HFFc6 (cell line): ENCODE measurements at regions not wholly inside any gene's neighbourhood (a gene's known extent, or its start where the extent isn't known, plus 50 kb on each side); places are given as distances from the start of the nearest gene placed in this dataset.

Experiments
- DNase-seq: peaks from one replicate; pipeline ENCODE4 v3.0.0-alpha.2; 2018
- H3K27ac Mint-ChIP-seq: 2 replicates; pipeline ENCODE4 v1.8.0; 2020; ENCODE audit warnings: mild to moderate bottlenecking, mixed read lengths
- H3K27me3 Mint-ChIP-seq: 2 replicates; pipeline ENCODE4 v1.8.0; 2021; ENCODE audit warnings: mild to moderate bottlenecking, moderate library complexity, mixed read lengths; ENCODE audit not compliant: insufficient read depth
- H3K36me3 Mint-ChIP-seq: 2 replicates; pipeline ENCODE4 v1.8.0; 2021; ENCODE audit warnings: low read depth, mixed read lengths
- H3K4me1 Mint-ChIP-seq: 2 replicates; pipeline ENCODE4 v1.8.0; 2020; ENCODE audit warnings: low read depth, mixed read lengths
- H3K4me3 Mint-ChIP-seq: 2 replicates; pipeline ENCODE4 v1.8.0; 2020; ENCODE audit warnings: mild to moderate bottlenecking, moderate library complexity, mixed read lengths
- H3K9me3 Mint-ChIP-seq: 2 replicates; pipeline ENCODE4 v1.8.0; 2020; ENCODE audit warnings: mild to moderate bottlenecking, mixed read lengths
- CTCF ChIP-seq: fragments of 200-600 bp; sonication (generic); IDR thresholded peaks from 2 replicates; pipeline ENCODE4 v1.5.0; 2021; ENCODE audit warnings: antibody characterized with exemption, mild to moderate bottlenecking

- TF ChIP-seq CTCF: no peak
- H3K4me3 Mint-ChIP-seq: no peak overlapping the region
- peaks cover 36% of the 10 kb centered on the region for H3K27me3 Mint-ChIP-seq
- H3K4me1 Mint-ChIP-seq: peaks cover 19% of the 10 kb centered on the region
- H3K27ac Mint-ChIP-seq: no peak overlapping the region
- no peaks in the 10 kb centered on the region for H3K36me3 Mint-ChIP-seq
- DNase-seq: no peak
- no peaks in the 10 kb centered on the region for H3K9me3 Mint-ChIP-seq
These were observed 372.1 kb downstream of the RPS24 start for GRCh38 chr10:78405736-78406135.

- TF ChIP-seq CTCF: no peak
- DNase-seq: no peak
- no peak overlapping the region for H3K27ac Mint-ChIP-seq
- no peaks in the 10 kb centered on the region for H3K9me3 Mint-ChIP-seq
- peak overlapping the region; percentile 83 for H3K4me3 Mint-ChIP-seq
- peaks cover 19% of the 10 kb centered on the region for H3K4me1 Mint-ChIP-seq
- no peaks in the 10 kb centered on the region for H3K36me3 Mint-ChIP-seq
- H3K27me3 Mint-ChIP-seq: peaks cover 31% of the 10 kb centered on the region
These were observed 373.0 kb downstream of the RPS24 start for GRCh38 chr10:78406648-78407008.

GRCh38 chr10:78407009-78407711 lies 373.5 kb downstream of the RPS24 start:
- peaks cover 19% of the 10 kb centered on the region for H3K4me1 Mint-ChIP-seq
- peak; percentile 95 for DNase-seq
- H3K36me3 Mint-ChIP-seq: no peaks in the 10 kb centered on the region
- peaks cover 31% of the 10 kb centered on the region for H3K27me3 Mint-ChIP-seq
- H3K4me3 Mint-ChIP-seq: peak overlapping the region; percentile 83
- H3K9me3 Mint-ChIP-seq: no peaks in the 10 kb centered on the region
- TF ChIP-seq CTCF: no peak
- no peak overlapping the region for H3K27ac Mint-ChIP-seq

GRCh38 chr10:78407966-78408365 lies 374.3 kb downstream of the RPS24 start:
- Mint-ChIP-seq H3K27me3 (peaks cover 31% of the 10 kb centered on the region), H3K4me3 (no peak overlapping the region), H3K27ac (no peak overlapping the region), H3K4me1 (peaks cover 19% of the 10 kb centered on the region), H3K9me3 (no peaks in the 10 kb centered on the region), H3K36me3 (no peaks in the 10 kb centered on the region)
- TF ChIP-seq CTCF: no peak
- DNase-seq: no peak

- no peaks in the 10 kb centered on the region for H3K9me3 Mint-ChIP-seq
These were observed 375.2 kb downstream of the RPS24 start for GRCh38 chr10:78408671-78409472.

More at GRCh38 chr10:78408671-78409472, 375.2 kb downstream of the RPS24 start:
- peak; percentile 14; the same call in 1 of the 2 replicates for TF ChIP-seq CTCF
- peaks cover 19% of the 10 kb centered on the region for H3K4me1 Mint-ChIP-seq
- no peak for DNase-seq
- no peak overlapping the region for H3K27ac Mint-ChIP-seq
- H3K27me3 Mint-ChIP-seq: peaks cover 23% of the 10 kb centered on the region
- no peak overlapping the region for H3K4me3 Mint-ChIP-seq
- H3K36me3 Mint-ChIP-seq: no peaks in the 10 kb centered on the region
